Activated T-helper 17 cell treated with anti-CD3 and anti-CD28 coated beads, Interleukin-2, amount 50 U/mL, for 72 hours (primary cell): ENCODE measurements at regions not wholly inside any gene's neighbourhood (a gene's known extent, or its start where the extent isn't known, plus 50 kb on each side); places are given as distances from the start of the nearest gene placed in this dataset.

ENCODE experiments used
- ATAC-seq: fragments of 150-1000 bp; cut with Tn5 transposase; replicated peaks from 2 replicates; pipeline ENCODE4 v1.10.0; 2021; ENCODE audit warnings: mild to moderate bottlenecking, moderate library complexity
- H3K27ac Mint-ChIP-seq: one replicate; pipeline ENCODE4 v1.8.0; 2022; ENCODE audit warnings: mixed read lengths
- H3K27me3 Mint-ChIP-seq: one replicate; pipeline ENCODE4 v1.8.0; 2022; ENCODE audit warnings: mixed read lengths
- H3K36me3 Mint-ChIP-seq: one replicate; pipeline ENCODE4 v1.8.0; 2022; ENCODE audit warnings: low read depth, mild to moderate bottlenecking, mixed read lengths
- H3K4me1 Mint-ChIP-seq: one replicate; pipeline ENCODE4 v1.8.0; 2022; ENCODE audit warnings: mixed read lengths
- H3K4me3 Mint-ChIP-seq: one replicate; pipeline ENCODE4 v1.8.0; 2022; ENCODE audit warnings: mild to moderate bottlenecking, mixed read lengths
- H3K9me3 Mint-ChIP-seq: one replicate; pipeline ENCODE4 v1.8.0; 2022; ENCODE audit warnings: mixed read lengths

DNA sequence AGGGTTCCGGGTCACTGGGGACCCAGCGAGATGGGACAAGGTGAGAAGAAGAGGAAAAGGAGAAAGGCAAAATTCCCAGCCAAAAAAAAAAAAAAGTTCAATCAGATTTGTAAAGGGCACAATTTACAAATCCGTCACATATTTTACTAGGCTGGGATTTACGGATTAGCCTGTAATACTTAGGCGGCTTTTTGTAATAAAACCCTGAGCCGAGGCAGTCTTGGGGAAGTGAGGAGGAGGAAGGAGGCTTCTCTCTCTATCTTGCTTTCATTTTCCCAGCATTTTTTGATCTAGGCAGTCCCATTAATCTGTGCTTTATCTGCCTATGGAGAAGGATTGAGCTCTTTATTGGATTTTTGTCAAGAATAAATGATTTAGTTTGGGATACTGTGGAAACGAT, 130.6 kb upstream of the SDK2 start:
- no peaks in the 10 kb centered on the region for H3K27me3 Mint-ChIP-seq
- no peak overlapping the region for H3K4me3 Mint-ChIP-seq
- no peaks in the 10 kb centered on the region for H3K9me3 Mint-ChIP-seq
- H3K36me3 Mint-ChIP-seq = no peaks in the 10 kb centered on the region
- ATAC-seq = no peak
- no peaks in the 10 kb centered on the region for H3K4me1 Mint-ChIP-seq
- H3K27ac Mint-ChIP-seq = no peak overlapping the region

DNA sequence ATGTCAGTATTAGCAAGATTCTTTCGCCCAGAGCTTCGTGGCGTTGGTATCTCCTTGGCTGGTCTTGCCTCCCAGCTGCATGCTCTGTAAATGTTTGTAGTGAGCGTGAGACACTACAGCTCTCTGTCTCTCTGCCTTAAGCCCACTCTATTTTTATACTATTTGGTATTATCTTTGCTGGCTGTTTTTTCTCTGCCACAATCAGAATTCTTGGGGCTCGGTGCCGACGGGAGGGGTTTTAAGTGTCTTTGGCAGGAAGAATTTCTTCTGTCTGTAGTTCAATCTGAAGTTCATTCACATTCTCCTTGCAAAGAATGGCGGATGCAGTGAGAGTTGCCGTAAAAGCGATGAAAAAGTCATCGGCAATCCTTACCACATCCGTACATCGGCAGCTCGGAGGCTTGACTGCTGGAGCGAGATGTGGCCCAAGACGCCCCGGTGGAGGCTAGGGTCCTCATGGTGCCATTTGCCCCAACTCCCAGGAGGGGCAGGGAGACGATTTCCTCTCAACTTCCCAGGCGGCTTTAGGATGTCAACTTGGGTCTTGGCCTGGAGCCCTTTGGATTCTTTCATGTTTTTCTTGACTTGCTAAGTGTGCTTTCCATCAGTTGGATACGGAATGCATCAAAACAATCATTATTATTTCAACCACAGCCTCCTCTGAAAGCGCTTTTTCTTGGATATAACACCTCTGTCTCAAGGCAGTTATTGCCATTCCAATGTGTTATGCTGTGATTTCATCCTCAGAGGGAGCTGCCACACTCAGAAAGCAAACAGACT, 132.3 kb upstream of the SDK2 start:
- no peak for ATAC-seq
- Mint-ChIP-seq H3K4me1 (no peaks in the 10 kb centered on the region), H3K27me3 (no peaks in the 10 kb centered on the region), H3K9me3 (no peaks in the 10 kb centered on the region), H3K4me3 (no peak overlapping the region), H3K36me3 (no peaks in the 10 kb centered on the region), H3K27ac (no peak overlapping the region)

DNA sequence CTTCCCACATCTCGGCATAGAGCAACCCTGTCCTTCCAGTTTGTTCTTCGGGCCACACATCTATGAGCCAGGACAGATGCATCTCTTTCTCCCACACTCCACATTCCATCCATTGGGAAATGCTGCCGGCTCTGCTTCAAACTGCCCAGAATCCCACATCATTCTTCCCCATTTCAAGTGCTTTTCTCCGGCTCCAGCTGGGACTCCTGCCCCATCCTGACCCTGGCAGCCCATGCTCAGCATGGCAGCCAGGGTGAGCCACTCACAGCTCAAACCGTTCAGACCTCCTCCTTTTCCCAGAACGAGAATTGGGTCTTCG, 132.8 kb upstream of the SDK2 start:
- H3K27ac Mint-ChIP-seq = no peak overlapping the region
- no peaks in the 10 kb centered on the region for H3K4me1 Mint-ChIP-seq
- no peak overlapping the region for H3K4me3 Mint-ChIP-seq
- no peaks in the 10 kb centered on the region for H3K27me3 Mint-ChIP-seq
- H3K9me3 Mint-ChIP-seq = no peaks in the 10 kb centered on the region
- H3K36me3 Mint-ChIP-seq = no peaks in the 10 kb centered on the region
- ATAC-seq = no peak

DNA sequence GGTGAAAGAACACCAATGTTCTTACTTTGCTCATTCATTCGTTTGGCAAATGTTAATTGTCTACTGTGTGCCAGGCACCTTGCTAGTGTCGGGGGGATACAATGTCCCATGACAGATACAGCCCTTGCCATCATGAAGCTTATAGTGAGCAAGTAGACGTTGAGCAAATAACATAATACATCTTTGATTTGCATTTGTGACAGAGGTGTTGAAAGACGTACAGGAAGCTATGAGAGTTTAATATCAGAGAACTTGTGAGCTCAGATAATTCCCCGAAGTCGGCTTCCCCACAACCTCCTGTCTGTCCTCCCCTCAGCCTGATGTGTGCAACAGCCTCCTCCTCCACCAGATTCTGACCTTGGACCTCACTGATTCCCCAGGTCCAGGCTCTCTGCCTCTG, 138.0 kb upstream of the SDK2 start:
- Mint-ChIP-seq H3K27me3 (peaks cover 5% of the 10 kb centered on the region), H3K27ac (no peak overlapping the region), H3K4me1 (no peaks in the 10 kb centered on the region), H3K4me3 (no peak overlapping the region), H3K9me3 (no peaks in the 10 kb centered on the region), H3K36me3 (no peaks in the 10 kb centered on the region)
- ATAC-seq = no peak

DNA sequence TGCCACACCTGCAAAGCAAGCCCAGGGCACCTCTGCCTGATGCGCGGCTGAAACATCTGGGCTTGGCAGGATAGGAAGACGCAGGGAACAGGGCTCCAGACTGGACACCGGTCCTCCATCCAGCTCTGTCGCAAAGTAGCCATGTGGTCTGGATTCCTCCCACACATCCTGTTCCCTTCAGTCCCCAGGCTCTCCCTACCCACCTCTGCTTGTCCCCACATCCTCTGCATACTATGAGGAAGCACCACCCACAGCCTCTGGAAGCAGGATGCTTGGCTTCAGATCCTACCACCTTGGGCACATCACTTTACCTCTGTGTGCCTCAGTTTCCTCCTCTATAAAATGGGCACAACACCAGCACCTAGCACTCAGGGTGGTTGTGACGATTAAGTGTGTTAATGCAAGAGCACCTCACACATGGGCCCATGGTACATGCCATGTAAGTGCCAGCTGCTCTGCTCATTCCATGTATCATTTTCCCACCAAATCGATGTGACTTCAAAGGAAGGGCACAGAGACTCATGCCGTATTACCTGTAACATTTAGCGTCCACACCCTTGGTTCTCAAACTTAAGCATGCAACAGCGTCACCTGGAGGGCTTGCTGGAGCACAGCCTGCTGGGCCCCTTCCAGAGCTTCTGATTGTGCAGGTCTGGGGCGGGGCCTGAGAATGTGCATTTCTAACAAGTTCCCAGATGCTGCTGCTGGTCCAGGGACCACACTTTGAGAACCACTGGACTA, 138.6 kb upstream of the SDK2 start:
- no peaks in the 10 kb centered on the region for H3K4me1 Mint-ChIP-seq
- H3K9me3 Mint-ChIP-seq = no peaks in the 10 kb centered on the region
- no peak for ATAC-seq
- H3K36me3 Mint-ChIP-seq = no peaks in the 10 kb centered on the region
- no peak overlapping the region for H3K27ac Mint-ChIP-seq
- H3K27me3 Mint-ChIP-seq = peaks cover 5% of the 10 kb centered on the region
- H3K4me3 Mint-ChIP-seq = no peak overlapping the region

DNA sequence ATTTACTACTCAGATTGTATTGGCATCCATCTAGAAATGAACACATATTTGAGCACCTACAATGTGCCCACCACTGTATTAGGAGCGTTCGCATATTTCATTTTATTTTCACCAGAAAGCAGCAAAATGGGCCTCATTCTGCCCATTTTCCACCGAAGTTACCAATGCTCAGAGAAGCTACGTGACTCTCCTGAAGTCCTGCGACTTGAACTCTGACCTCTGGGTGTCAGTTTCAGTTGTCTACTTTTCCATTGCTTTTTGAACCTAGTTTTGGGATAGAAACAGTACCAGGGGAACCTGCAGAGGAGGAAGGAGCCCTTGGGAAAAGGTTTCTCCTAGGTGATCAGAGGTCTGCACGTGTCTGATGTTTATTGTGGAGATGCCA, 139.1 kb upstream of the SDK2 start:
- no peak overlapping the region for H3K4me3 Mint-ChIP-seq
- peaks cover 5% of the 10 kb centered on the region for H3K27me3 Mint-ChIP-seq
- ATAC-seq = no peak
- no peaks in the 10 kb centered on the region for H3K9me3 Mint-ChIP-seq
- H3K27ac Mint-ChIP-seq = no peak overlapping the region
- no peaks in the 10 kb centered on the region for H3K36me3 Mint-ChIP-seq
- no peaks in the 10 kb centered on the region for H3K4me1 Mint-ChIP-seq

DNA sequence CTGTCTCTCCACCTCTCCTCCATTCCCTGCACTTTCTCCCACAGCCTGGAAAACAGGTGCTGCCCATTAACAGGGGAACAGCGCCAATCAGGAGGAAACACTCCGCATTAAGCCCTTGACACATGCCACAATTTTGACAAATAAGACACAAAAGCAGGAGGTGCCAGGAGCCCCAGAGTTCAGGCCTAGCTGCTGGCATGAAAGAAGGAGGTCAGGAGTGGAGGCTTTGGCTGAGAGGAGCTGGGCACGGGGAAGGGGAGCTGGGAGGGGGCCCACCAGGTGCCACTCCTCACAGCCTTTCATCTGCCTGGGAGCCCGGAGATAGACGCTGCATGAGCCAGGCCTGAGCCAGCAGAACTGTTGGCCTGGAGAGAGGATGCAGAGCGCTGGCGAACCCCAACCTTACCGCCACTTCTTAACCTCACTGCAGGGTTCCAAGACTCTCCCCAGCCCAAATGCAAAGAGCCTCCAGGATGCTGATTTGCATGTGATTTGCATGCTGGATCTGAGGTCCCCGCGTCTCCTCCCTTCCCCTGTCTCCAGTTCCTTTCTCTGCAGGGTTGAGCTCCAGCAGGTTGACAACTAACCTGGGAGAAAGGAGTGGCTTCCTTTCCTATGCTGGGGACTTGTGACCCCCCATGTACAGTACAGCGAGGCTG, 139.8 kb upstream of the SDK2 start:
- Mint-ChIP-seq H3K36me3 (no peaks in the 10 kb centered on the region), H3K4me1 (no peaks in the 10 kb centered on the region), H3K27me3 (peaks cover 5% of the 10 kb centered on the region), H3K27ac (no peak overlapping the region), H3K4me3 (no peak overlapping the region), H3K9me3 (no peaks in the 10 kb centered on the region)
- ATAC-seq = no peak

DNA sequence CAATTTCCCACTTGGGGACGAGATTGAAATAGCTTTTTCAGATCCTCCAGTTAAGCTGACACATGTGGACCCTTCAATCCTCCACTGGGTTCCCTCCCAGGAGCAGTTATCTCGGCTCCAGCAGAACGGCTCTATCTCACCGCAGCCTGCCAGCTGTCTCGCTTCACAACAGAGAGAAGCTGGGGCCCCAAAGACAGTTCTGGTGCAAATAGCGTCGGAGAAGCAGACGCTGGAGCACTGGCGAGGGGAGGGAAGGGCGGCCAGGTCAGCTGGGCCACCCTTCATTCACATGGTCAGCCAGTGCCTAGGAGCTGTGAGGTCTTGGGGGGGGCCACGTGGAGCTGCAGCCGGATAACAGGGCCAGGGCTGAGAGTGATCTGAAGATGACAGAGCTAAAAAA, 141.3 kb upstream of the SDK2 start:
- Mint-ChIP-seq H3K27me3 (peaks cover 5% of the 10 kb centered on the region), H3K27ac (no peak overlapping the region), H3K4me1 (no peaks in the 10 kb centered on the region), H3K9me3 (no peaks in the 10 kb centered on the region), H3K36me3 (no peaks in the 10 kb centered on the region), H3K4me3 (no peak overlapping the region)
- ATAC-seq = no peak

DNA sequence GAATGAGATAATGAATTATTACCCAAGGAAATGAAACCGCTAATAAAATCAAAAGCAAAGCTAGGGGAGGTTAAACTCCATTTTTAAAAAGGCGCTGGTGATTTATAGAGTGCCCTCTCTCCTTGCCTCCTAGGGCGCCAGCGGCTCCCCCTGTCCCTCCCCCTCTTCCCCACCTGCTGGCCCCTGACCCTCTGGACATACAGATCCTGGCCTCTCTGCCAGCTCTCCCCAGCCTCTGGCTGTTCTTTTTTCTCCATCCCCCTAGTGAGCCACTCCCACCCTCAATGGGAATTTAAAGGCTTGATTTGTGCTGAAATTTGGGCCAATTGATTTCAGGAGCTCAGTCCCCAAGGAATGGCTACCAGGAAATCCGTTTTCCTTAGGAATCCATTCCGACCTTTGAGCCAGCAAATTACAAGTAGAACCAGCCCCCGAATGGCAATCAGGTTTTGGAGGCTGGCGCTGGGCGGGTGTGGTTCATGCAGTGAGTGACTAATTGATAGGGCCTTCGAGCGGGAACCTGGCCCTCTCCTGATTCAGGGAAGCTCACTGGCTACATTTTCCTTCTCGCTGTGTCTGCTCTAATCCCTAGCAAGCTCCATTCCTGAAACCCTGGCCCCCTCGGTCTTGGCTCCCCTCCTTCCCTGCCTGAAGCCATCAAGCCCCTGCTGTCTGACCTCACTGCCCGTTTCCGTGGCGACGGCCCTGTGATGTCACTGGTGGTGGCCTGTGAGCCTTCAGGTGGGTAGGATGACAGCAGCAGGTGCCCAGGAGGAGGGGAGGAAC, 141.9 kb upstream of the SDK2 start:
- peaks cover 5% of the 10 kb centered on the region for H3K27me3 Mint-ChIP-seq
- H3K9me3 Mint-ChIP-seq = no peaks in the 10 kb centered on the region
- no peak for ATAC-seq
- H3K36me3 Mint-ChIP-seq = no peaks in the 10 kb centered on the region
- no peak overlapping the region for H3K27ac Mint-ChIP-seq
- H3K4me3 Mint-ChIP-seq = no peak overlapping the region
- no peaks in the 10 kb centered on the region for H3K4me1 Mint-ChIP-seq

DNA sequence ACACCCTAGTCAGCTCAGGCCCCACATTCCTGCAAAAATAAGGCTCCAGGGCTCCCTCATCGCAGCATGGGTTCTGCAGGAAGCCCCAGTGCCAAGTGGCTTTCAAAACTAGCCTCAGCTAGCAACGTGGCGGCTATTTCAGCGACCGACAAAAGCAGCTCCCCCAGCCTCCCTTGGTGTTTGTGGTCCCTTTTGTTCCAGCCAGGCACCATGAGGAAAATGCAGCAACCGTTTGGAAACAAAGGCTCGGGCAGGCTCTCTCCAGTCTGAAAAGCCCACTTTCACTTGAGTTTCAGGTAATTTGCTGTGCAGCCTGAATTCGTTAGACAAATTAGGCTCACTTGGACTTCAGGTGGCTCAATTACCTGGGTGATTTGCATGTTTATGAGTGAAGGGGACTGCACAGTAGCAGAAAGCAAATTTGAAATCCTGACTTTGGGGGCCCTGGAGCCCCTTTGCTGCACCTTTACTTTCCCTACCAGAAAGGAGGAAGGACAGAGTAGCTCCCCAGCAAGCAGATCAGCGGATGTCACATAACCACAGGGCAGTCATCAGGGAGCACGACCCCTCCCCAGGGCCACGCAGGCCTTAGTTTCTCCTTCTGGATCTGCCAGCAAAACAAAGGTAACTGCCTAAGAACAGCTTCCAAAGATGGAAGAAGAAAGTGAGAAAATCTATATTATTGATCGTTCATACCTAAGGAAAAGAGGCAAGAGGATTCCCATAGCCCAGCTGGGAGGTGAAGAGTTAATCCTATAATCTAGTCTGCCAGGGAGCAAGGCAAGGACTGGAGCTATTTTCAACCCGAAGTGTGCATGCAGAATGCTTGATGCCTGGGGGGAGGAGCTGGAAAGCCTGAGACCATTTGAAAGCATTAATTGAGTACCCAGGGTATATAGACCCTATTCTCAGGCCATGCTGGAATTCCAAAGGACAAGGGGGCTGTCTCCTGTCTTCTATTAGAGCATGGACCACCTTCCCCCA, 143.1 kb upstream of the SDK2 start:
- Mint-ChIP-seq H3K27me3 (peaks cover 5% of the 10 kb centered on the region), H3K4me1 (no peaks in the 10 kb centered on the region), H3K4me3 (no peak overlapping the region), H3K36me3 (no peaks in the 10 kb centered on the region), H3K27ac (no peak overlapping the region), H3K9me3 (no peaks in the 10 kb centered on the region)
- ATAC-seq = no peak

DNA sequence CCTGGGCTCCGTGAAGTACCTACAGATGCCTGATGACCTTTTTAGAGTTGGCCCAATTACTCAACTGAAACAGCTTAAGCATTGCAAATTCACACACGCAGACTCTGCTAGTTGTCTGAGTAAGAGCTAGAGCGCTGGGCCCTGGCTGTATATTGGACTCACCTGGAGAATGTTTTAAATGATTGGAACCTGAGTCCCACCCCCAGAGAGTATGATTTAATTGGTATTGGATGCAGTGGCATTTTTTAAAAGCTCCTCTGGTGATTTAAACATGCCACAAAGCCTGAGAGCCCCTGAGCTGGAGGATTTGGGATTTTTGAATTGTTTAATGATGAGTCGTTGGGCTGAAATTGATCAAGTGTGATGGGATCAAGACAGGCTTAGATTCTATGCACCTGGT, 143.9 kb upstream of the SDK2 start:
- Mint-ChIP-seq H3K4me1 (no peaks in the 10 kb centered on the region), H3K36me3 (no peaks in the 10 kb centered on the region), H3K4me3 (no peak overlapping the region), H3K9me3 (no peaks in the 10 kb centered on the region), H3K27ac (no peak overlapping the region), H3K27me3 (peaks cover 5% of the 10 kb centered on the region)
- ATAC-seq = no peak

DNA sequence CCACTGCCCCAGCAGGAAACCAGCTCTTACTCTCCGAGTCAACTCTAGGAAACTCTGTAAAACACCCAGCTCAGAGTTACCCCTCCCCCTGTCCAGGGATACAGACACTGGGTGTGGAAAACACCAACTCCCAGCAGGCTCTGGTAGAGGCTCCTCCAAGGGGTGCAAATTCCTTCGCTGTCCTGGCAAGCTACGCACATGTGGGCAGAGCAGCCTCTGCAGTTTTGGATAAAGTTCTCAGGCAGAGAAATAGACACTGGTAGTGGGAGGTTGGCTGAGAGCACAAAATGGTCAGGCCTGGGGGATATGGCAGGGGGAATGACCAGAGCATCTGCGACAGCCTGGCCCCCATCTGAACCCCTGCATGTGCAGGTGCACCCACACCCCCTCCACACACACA, 146.9 kb upstream of the SDK2 start:
- no peaks in the 10 kb centered on the region for H3K4me1 Mint-ChIP-seq
- no peaks in the 10 kb centered on the region for H3K36me3 Mint-ChIP-seq
- H3K27me3 Mint-ChIP-seq = no peaks in the 10 kb centered on the region
- no peaks in the 10 kb centered on the region for H3K9me3 Mint-ChIP-seq
- no peak overlapping the region for H3K27ac Mint-ChIP-seq
- H3K4me3 Mint-ChIP-seq = no peak overlapping the region
- ATAC-seq = no peak

DNA sequence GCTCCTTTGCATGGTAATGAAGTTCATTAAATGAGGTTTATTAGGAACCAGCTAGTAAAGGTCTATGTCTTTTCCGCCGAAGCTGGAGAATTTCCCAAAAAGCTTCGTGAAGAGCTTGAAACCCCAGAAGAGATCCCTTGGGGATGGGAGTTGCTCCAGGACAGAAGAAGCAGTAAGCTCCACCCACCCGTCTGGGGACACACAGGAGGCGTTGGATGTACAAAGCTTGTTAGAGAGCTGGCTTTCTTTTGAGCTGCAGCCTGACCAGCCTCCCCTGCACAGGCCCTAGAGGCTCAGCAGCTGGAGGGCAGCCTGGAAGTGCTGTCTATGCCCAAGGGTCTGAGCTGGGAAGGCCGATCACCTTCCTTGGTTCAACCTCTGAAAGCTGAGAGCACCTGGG, 147.4 kb upstream of the SDK2 start:
- H3K27ac Mint-ChIP-seq = no peak overlapping the region
- no peak for ATAC-seq
- no peaks in the 10 kb centered on the region for H3K27me3 Mint-ChIP-seq
- H3K4me1 Mint-ChIP-seq = no peaks in the 10 kb centered on the region
- no peak overlapping the region for H3K4me3 Mint-ChIP-seq
- no peaks in the 10 kb centered on the region for H3K9me3 Mint-ChIP-seq
- H3K36me3 Mint-ChIP-seq = no peaks in the 10 kb centered on the region

DNA sequence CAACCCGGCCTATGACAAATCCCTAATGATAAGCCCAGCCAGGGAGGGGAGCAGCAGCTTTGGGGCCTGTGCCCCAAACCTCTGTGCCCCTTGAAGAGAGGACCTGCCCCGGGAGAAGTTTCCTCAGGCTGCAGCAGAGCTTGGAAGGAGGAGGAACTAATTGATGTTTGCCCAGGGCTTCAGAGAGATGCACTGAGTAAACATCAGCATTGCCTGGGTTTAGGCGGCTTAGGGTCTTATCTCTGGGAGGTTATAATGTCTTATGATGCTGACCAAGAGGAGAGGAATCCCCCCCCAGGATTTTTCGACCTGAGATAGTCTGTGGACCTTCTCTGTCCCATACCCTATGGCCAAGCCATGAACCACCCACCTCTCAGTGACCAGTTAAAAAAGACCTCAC, 148.7 kb upstream of the SDK2 start:
- Mint-ChIP-seq H3K27ac (no peak overlapping the region), H3K4me3 (no peak overlapping the region), H3K9me3 (no peaks in the 10 kb centered on the region), H3K36me3 (no peaks in the 10 kb centered on the region), H3K27me3 (no peaks in the 10 kb centered on the region), H3K4me1 (no peaks in the 10 kb centered on the region)
- ATAC-seq = no peak
